PC-9 (cell line): ENCODE measurements at regions not wholly inside any gene's neighbourhood (a gene's known extent, or its start where the extent isn't known, plus 50 kb on each side); places are given as distances from the start of the nearest gene placed in this dataset.

ENCODE experiments used
- BruUV-seq: library from RNA; stranded (reverse); fragments of 400-500 nt; replicated peaks from 2 replicates; lab custom pipeline; 2021; lab: Mats Ljungman, UMichigan
- CTCF ChIA-PET: fragments of 300-600 bp; sonication (Branson Sonifier 250); formaldehyde crosslinking; loops from one replicate; lab custom pipeline; 2022; ENCODE audit warnings: antibody characterized with exemption; lab: Charles Lee
- POLR2A ChIA-PET: fragments of 300-600 bp; sonication (Branson Sonifier 250); formaldehyde crosslinking; loops from one replicate; lab custom pipeline; 2022; ENCODE audit warnings: antibody characterized with exemption; ENCODE audit not compliant: unreplicated experiment; lab: Charles Lee
- DNase-seq, 2 experiments: peaks; one replicate each; pipeline versions ENCODE4 v3.0.0 to v3.0.0-alpha.2; 2015 to 2022; ENCODE audit warnings: mixed read lengths in 1 of 2
- H2AFZ ChIP-seq: fragments of 200-600 bp; sonication (generic); 2 replicates; pipeline ENCODE4 v1.8.1; 2017; ENCODE audit warnings: antibody characterized with exemption
- H3F3A ChIP-seq: fragments of 200-600 bp; sonication (generic); 2 replicates; pipeline ENCODE4 v1.8.1; 2017; ENCODE audit warnings: antibody characterized with exemption, mild to moderate bottlenecking, low read depth; ENCODE audit not compliant: insufficient read depth
- H3K27ac ChIP-seq: fragments of 200-600 bp; sonication (generic); 2 replicates; pipeline ENCODE4 v1.6.1; 2016; ENCODE audit warnings: mixed run types
- H3K27me3 ChIP-seq: fragments of 200-600 bp; sonication (generic); 2 replicates; pipeline ENCODE4 v1.6.1; 2016; ENCODE audit warnings: low read depth, mixed run types; ENCODE audit not compliant: insufficient read depth
- H3K36me3 ChIP-seq: fragments of 200-600 bp; sonication (generic); 2 replicates; pipeline ENCODE4 v1.6.1; 2016; ENCODE audit warnings: low read depth, mixed run types
- H3K4me1 ChIP-seq: fragments of 200-600 bp; sonication (generic); replicated peaks from 2 replicates; pipeline ENCODE4 v1.6.1; 2016; ENCODE audit warnings: mixed run types; ENCODE audit not compliant: insufficient read depth
- H3K4me2 ChIP-seq: fragments of 200-600 bp; sonication (generic); 2 replicates; pipeline ENCODE4 v1.6.1; 2017; ENCODE audit warnings: mixed run types
- H3K4me3 ChIP-seq: fragments of 200-600 bp; sonication (generic); 2 replicates; pipeline ENCODE4 v1.6.1; 2016; ENCODE audit warnings: mixed run types
- H3K79me2 ChIP-seq: fragments of 200-600 bp; sonication (generic); 2 replicates; pipeline ENCODE4 v1.6.1; 2017; ENCODE audit warnings: low read depth, mixed run types
- H3K9me2 ChIP-seq: fragments of 200-600 bp; sonication (generic); 2 replicates; pipeline ENCODE4 v1.8.1; 2017; ENCODE audit warnings: mild to moderate bottlenecking; ENCODE audit not compliant: insufficient read depth
- H3K9me3 ChIP-seq: fragments of 200-600 bp; sonication (generic); 2 replicates; pipeline ENCODE4 v1.8.1; 2016; ENCODE audit warnings: low read depth; ENCODE audit not compliant: insufficient read depth
- H4K20me1 ChIP-seq: fragments of 200-600 bp; sonication (generic); 2 replicates; pipeline ENCODE4 v1.8.1; 2017; ENCODE audit not compliant: insufficient read depth
- CTCF ChIP-seq: fragments of 200-600 bp; sonication (generic); conservative IDR thresholded peaks from 2 replicates; pipeline ENCODE4 v1.6.1; 2017; ENCODE audit warnings: mixed run types, antibody characterized with exemption, mild to moderate bottlenecking, moderate library complexity
- EZH2 ChIP-seq: fragments of 200-600 bp; sonication (generic); IDR thresholded peaks from 2 replicates; pipeline ENCODE4 v1.8.0; 2017; ENCODE audit warnings: antibody characterized with exemption, low read depth
- intact Hi-C: fragments of 100-400 bp; cut with micrococcal nuclease; formaldehyde crosslinking; loops from one replicate; pipeline ENCODE4 v1.10.0; 2022; ENCODE audit not compliant: unreplicated experiment

- TF ChIP-seq CTCF (no peak), EZH2 (no peak)
- Histone ChIP-seq H2AFZ (no peak overlapping the region), H3K4me2 (no peak overlapping the region), H3K4me3 (no peak overlapping the region), H3K9me2 (no peaks in the 10 kb centered on the region), H3F3A (peaks cover 4% of the 10 kb centered on the region), H4K20me1 (no peaks in the 10 kb centered on the region), H3K27me3 (no peaks in the 10 kb centered on the region), H3K27ac (no peak overlapping the region), H3K79me2 (no peaks in the 10 kb centered on the region), H3K4me1 (peaks cover 19% of the 10 kb centered on the region), H3K36me3 (no peaks in the 10 kb centered on the region), H3K9me3 (peaks cover 9% of the 10 kb centered on the region)
- DNase-seq, result no peak
- ChIA-PET POLR2A (no interaction called here), CTCF (no interaction called here)
- intact Hi-C loops, result no loop called here
- BruUV-seq, result no TSS peak
These were observed 70.2 kb upstream of the ABI3BP start for GRCh38 chr3:101063401-101063800.

GRCh38 chr3:101061312-101061711 is 68.1 kb upstream of the ABI3BP start:
- TF ChIP-seq EZH2, result no peak
- no peak for TF ChIP-seq CTCF
- Histone ChIP-seq H3K36me3 (no peaks in the 10 kb centered on the region), H3K4me1 (peaks cover 12% of the 10 kb centered on the region), H3K4me3 (no peak overlapping the region), H3K27me3 (no peaks in the 10 kb centered on the region), H3K9me2 (no peaks in the 10 kb centered on the region), H3K79me2 (no peaks in the 10 kb centered on the region), H3K27ac (no peak overlapping the region), H3K9me3 (peaks cover 9% of the 10 kb centered on the region), H4K20me1 (no peaks in the 10 kb centered on the region), H3F3A (peaks cover 4% of the 10 kb centered on the region), H3K4me2 (no peak overlapping the region), H2AFZ (peak overlapping the region; percentile 18)
- no peak for DNase-seq
- POLR2A ChIA-PET, result interaction anchor here (0.7 kb wide), 1 partner anchor 177 kb away, joined by 4 read pairs; no protein-coding TSS in a partner anchor
- intact Hi-C loops, result no loop called here
- no TSS peak for BruUV-seq
- CTCF ChIA-PET, result no interaction called here

GRCh38 chr3:101050866-101051265 is 57.6 kb upstream of the ABI3BP start:
- ChIA-PET POLR2A (no interaction called here), CTCF (no interaction called here)
- no TSS peak for BruUV-seq
- Histone ChIP-seq H3K36me3 (no peaks in the 10 kb centered on the region), H2AFZ (no peak overlapping the region), H3K9me2 (no peaks in the 10 kb centered on the region), H3K9me3 (no peaks in the 10 kb centered on the region; the same call in 1 of the 2 replicates), H3K4me2 (no peak overlapping the region), H3K27ac (no peak overlapping the region), H3K79me2 (no peaks in the 10 kb centered on the region), H4K20me1 (no peaks in the 10 kb centered on the region), H3K4me1 (no peaks in the 10 kb centered on the region), H3K4me3 (no peak overlapping the region), H3F3A (no peaks in the 10 kb centered on the region), H3K27me3 (no peaks in the 10 kb centered on the region)
- intact Hi-C loops, result no loop called here
- DNase-seq, result no peak
- TF ChIP-seq EZH2 (no peak), CTCF (no peak)
